ENCODE measurements at regions not wholly inside any gene's neighbourhood (a gene's known extent, or its start where the extent isn't known, plus 50 kb on each side); places are given as distances from the start of the nearest gene placed in this dataset.

DNA sequence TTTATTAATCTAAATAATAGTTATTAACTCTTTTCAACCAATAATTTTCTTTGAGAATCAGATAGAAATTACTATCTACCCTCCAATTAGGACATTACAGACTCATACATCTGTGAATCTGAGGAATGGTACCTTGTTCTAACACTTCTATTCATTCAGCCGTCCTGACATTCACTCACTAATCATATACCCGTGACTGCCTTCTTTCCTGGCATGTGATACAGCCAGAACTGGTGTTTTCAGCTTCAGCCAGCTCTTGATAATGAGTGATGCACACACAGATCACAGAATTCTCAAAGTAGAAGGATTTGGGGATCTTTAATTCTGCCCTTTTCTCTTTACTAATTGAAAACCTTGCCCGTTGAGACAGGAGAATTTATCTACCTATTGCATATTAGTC lies 499.9 kb downstream of the UTRN start:
- TF ChIP-seq, protein P1, sequence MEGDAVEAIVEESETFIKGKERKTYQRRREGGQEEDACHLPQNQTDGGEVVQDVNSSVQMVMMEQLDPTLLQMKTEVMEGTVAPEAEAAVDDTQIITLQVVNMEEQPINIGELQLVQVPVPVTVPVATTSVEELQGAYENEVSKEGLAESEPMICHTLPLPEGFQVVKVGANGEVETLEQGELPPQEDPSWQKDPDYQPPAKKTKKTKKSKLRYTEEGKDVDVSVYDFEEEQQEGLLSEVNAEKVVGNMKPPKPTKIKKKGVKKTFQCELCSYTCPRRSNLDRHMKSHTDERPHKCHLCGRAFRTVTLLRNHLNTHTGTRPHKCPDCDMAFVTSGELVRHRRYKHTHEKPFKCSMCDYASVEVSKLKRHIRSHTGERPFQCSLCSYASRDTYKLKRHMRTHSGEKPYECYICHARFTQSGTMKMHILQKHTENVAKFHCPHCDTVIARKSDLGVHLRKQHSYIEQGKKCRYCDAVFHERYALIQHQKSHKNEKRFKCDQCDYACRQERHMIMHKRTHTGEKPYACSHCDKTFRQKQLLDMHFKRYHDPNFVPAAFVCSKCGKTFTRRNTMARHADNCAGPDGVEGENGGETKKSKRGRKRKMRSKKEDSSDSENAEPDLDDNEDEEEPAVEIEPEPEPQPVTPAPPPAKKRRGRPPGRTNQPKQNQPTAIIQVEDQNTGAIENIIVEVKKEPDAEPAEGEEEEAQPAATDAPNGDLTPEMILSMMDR (IDR thresholded peaks at IDR 0.05) = no peak
- TF ChIP-seq, protein P2, sequence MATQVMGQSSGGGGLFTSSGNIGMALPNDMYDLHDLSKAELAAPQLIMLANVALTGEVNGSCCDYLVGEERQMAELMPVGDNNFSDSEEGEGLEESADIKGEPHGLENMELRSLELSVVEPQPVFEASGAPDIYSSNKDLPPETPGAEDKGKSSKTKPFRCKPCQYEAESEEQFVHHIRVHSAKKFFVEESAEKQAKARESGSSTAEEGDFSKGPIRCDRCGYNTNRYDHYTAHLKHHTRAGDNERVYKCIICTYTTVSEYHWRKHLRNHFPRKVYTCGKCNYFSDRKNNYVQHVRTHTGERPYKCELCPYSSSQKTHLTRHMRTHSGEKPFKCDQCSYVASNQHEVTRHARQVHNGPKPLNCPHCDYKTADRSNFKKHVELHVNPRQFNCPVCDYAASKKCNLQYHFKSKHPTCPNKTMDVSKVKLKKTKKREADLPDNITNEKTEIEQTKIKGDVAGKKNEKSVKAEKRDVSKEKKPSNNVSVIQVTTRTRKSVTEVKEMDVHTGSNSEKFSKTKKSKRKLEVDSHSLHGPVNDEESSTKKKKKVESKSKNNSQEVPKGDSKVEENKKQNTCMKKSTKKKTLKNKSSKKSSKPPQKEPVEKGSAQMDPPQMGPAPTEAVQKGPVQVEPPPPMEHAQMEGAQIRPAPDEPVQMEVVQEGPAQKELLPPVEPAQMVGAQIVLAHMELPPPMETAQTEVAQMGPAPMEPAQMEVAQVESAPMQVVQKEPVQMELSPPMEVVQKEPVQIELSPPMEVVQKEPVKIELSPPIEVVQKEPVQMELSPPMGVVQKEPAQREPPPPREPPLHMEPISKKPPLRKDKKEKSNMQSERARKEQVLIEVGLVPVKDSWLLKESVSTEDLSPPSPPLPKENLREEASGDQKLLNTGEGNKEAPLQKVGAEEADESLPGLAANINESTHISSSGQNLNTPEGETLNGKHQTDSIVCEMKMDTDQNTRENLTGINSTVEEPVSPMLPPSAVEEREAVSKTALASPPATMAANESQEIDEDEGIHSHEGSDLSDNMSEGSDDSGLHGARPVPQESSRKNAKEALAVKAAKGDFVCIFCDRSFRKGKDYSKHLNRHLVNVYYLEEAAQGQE (IDR thresholded peaks at IDR 0.05; ENCODE audit: insufficient read depth in 1 of 2, low read depth in 2 of 2, low read length in 1 of 2) = no peak
- TF ChIP-seq TCF7L2 (IDR thresholded peaks at IDR 0.05; ENCODE audit: low read depth, low read length) = no peak
- no peak for TF ChIP-seq POLR2AphosphoS5 (IDR thresholded peaks at IDR 0.05; ENCODE audit: low read depth, low read length)
- TF ChIP-seq SIN3A (IDR thresholded peaks at IDR 0.05; ENCODE audit: borderline replicate concordance, insufficient read depth, low read depth, low read length) = no peak
